Activated naive CD4-positive, alpha-beta T cell treated with anti-CD3 and anti-CD28 coated beads, Interleukin-2, amount 50 U/mL, for 24 hours (primary cell): ENCODE measurements at regions not wholly inside any gene's neighbourhood (a gene's known extent, or its start where the extent isn't known, plus 50 kb on each side); places are given as distances from the start of the nearest gene placed in this dataset.
"Not testable (repeated sequence)": the region's sequence is repeated elsewhere in the genome, so short reads cannot be mapped to it uniquely, and the experiment has no call there.

Experiments used
- H3K27ac Mint-ChIP-seq: one replicate; pipeline ENCODE4 v1.8.0; 2021; ENCODE audit warnings: mild to moderate bottlenecking, mixed read lengths
- H3K27me3 Mint-ChIP-seq: one replicate; pipeline ENCODE4 v1.8.0; 2021; ENCODE audit warnings: mixed read lengths
- H3K36me3 Mint-ChIP-seq: one replicate; pipeline ENCODE4 v1.8.0; 2021; ENCODE audit warnings: mixed read lengths
- H3K4me1 Mint-ChIP-seq: one replicate; pipeline ENCODE4 v1.8.0; 2021; ENCODE audit warnings: mixed read lengths
- H3K4me3 Mint-ChIP-seq: one replicate; pipeline ENCODE4 v1.8.0; 2021; ENCODE audit warnings: mild to moderate bottlenecking, mixed read lengths
- H3K9me3 Mint-ChIP-seq: one replicate; pipeline ENCODE4 v1.8.0; 2021; ENCODE audit warnings: mixed read lengths

DNA sequence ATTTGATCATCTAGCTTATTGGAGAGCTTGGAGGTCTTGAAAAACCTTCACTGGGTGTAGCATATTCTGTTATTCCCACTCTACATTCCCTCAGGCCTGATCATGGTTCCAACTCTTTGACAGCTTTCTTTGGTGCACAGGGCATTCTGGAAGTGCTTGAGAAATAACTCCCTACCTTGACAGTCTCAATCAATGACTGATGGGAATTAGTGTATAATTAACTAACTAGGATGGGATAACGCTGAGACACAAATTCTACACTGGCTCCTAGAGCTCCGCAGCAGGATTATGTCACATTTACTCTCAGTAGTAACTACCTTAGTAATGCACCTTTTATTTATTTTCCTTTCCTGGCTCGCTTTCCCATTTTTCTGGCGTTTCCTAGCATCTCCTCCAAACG is 236.4 kb downstream of the MAP2K6 start:
- Mint-ChIP-seq H3K4me3 (no peak overlapping the region), H3K9me3 (no peaks in the 10 kb centered on the region), H3K27me3 (no peaks in the 10 kb centered on the region), H3K4me1 (no peaks in the 10 kb centered on the region), H3K36me3 (no peaks in the 10 kb centered on the region), H3K27ac (no peak overlapping the region)

DNA sequence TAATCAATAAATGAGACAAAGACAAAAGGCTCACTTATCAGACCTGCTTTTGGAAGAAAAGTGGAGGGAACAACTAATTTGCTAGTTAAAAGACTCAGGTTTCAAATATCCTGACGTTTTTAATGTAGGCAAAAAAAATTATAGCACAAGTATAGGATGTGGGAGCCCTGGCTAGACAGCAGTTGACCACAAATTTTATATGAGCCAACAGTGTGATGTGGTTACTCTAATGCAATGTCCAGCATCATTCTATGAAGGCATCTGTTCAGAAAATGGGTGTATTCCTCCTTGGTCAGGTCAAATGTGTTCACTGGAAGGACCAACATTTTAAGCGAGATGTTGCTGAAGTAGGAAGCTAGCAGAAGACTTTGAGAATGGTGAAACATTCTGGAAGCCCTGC is 237.4 kb downstream of the MAP2K6 start:
- Mint-ChIP-seq H3K9me3 (no peaks in the 10 kb centered on the region), H3K27ac (no peak overlapping the region), H3K27me3 (no peaks in the 10 kb centered on the region), H3K4me1 (no peaks in the 10 kb centered on the region), H3K4me3 (no peak overlapping the region), H3K36me3 (no peaks in the 10 kb centered on the region)

DNA sequence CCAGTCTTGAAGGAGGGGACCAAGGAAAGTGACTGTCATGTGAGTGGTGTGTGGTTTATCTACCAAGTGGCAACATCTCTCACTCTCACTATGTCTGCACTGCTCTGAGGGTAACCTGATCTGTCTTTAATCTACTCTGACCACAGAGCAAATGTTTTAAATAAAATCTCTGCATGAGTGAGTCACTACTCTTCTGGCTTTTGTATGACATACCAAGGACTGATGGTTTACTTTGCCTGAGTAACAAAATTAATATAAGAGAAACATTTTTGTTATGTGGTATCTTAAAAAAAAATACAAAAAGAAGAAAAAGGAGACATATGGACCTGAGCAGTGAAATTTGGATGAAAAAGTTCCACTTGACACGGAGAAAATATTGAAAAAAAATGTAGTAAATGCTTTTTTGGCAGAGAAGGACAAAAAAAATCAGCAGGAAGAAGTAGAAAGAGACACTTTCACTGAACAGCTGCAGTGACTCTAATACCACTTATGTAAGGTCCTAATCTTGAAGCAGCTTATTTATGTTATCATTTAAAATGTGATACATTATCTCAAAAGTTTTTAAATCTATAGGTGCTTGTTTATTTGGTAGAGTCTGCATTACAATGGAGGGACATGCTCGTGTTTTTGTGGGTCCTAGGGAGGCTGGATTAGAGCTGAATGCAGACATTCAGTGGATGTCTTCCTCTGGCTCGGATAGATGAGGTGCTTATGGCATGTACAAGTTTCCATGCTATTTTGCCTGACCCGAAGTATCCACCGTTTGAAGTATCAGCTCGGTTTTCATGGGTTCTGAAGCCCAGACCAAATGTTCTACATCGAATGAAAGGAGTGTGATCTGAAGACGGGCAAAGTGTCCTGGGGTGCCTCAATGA is 240.7 kb downstream of the MAP2K6 start:
- Mint-ChIP-seq H3K4me1 (no peaks in the 10 kb centered on the region), H3K9me3 (peaks cover 4% of the 10 kb centered on the region), H3K36me3 (no peaks in the 10 kb centered on the region), H3K27ac (no peak overlapping the region), H3K4me3 (no peak overlapping the region), H3K27me3 (no peaks in the 10 kb centered on the region)

- H3K4me3 Mint-ChIP-seq: no peak overlapping the region
- H3K9me3 Mint-ChIP-seq: peaks cover 4% of the 10 kb centered on the region
- H3K27ac Mint-ChIP-seq: no peak overlapping the region
- H3K36me3 Mint-ChIP-seq: no peaks in the 10 kb centered on the region
- no peaks in the 10 kb centered on the region for H3K4me1 Mint-ChIP-seq
- H3K27me3 Mint-ChIP-seq: no peaks in the 10 kb centered on the region
Measured at GRCh38 chr17:69655902-69656301, 241.4 kb downstream of the MAP2K6 start.

- no peaks in the 10 kb centered on the region for H3K36me3 Mint-ChIP-seq
- no peaks in the 10 kb centered on the region for H3K4me1 Mint-ChIP-seq
- no peak overlapping the region for H3K4me3 Mint-ChIP-seq
- H3K27me3 Mint-ChIP-seq: no peaks in the 10 kb centered on the region
- no peak overlapping the region for H3K27ac Mint-ChIP-seq
- no peaks in the 10 kb centered on the region for H3K9me3 Mint-ChIP-seq
Measured at GRCh38 chr17:69669441-69670178, 255.1 kb downstream of the MAP2K6 start.

GRCh38 chr17:69672924-69673323 is 258.4 kb downstream of the MAP2K6 start:
- Mint-ChIP-seq H3K36me3 (no peaks in the 10 kb centered on the region), H3K9me3 (no peaks in the 10 kb centered on the region), H3K4me1 (no peaks in the 10 kb centered on the region), H3K27ac (no peak overlapping the region), H3K27me3 (no peaks in the 10 kb centered on the region), H3K4me3 (no peak overlapping the region)

DNA sequence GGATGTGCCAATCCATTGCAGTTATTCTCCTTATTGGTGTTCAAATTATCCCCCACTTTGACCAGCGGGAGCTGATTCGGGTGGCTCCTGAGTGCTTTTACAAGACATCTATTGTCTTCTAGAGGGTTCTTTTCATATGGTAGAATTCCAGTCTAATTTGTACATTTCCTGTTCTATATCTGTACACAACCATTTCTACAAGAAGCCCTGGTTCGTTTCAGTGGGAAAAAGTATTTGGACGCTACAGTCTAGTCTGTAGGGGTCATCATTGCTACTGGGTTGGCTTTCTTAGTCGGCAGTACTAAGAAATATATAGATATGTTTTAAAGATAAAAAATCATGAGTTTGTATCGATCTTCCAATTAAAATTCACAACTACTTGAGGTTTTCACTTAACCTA is 262.6 kb downstream of the MAP2K6 start:
- H3K9me3 Mint-ChIP-seq: no peaks in the 10 kb centered on the region
- no peak overlapping the region for H3K27ac Mint-ChIP-seq
- no peaks in the 10 kb centered on the region for H3K4me1 Mint-ChIP-seq
- H3K27me3 Mint-ChIP-seq: no peaks in the 10 kb centered on the region
- no peak overlapping the region for H3K4me3 Mint-ChIP-seq
- no peaks in the 10 kb centered on the region for H3K36me3 Mint-ChIP-seq

GRCh38 chr17:69678206-69678605 is 263.7 kb downstream of the MAP2K6 start:
- H3K4me3 Mint-ChIP-seq: no peak overlapping the region
- no peaks in the 10 kb centered on the region for H3K4me1 Mint-ChIP-seq
- H3K27ac Mint-ChIP-seq: no peak overlapping the region
- no peaks in the 10 kb centered on the region for H3K27me3 Mint-ChIP-seq
- no peaks in the 10 kb centered on the region for H3K36me3 Mint-ChIP-seq
- no peaks in the 10 kb centered on the region for H3K9me3 Mint-ChIP-seq

DNA sequence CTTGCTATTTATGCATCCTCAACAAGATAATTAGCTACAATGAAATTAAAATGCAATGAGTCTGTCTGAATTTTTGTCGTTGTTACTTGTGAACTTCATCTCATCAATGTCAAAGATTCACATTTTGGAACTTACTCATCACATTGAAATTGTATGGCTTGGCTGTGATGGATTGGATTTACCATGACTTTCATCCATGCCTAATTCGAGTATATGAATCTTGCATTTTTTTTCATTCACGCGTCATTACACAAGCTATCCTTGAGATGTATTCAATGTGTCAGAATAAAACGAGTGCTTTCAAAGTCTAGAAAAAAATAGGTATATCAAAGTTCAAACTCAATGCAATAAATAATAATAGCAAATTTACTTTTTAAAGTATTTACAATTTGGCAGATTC is 265.3 kb downstream of the MAP2K6 start:
- Mint-ChIP-seq H3K4me3 (no peak overlapping the region), H3K27ac (no peak overlapping the region), H3K9me3 (no peaks in the 10 kb centered on the region), H3K4me1 (no peaks in the 10 kb centered on the region), H3K36me3 (no peaks in the 10 kb centered on the region), H3K27me3 (no peaks in the 10 kb centered on the region)

DNA sequence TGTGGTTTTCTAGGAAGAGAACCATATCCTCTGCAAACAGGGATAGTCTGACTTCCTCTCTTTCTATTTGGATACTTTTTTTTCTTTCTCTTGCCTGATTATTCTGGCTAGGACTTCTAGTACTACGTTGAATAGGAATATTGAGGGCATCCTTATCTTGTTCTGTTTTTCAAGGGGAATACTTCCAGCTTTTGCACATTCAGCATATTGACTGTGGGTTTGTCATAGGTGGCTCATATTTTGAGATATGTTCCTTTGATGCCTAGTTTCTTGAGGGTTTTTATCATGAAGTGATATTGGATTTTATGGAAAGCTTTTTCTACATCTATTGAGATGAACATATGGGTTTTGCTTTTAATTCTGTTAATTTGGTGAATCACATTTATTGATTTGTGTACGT is 269.8 kb downstream of the MAP2K6 start:
- Mint-ChIP-seq H3K4me3 (no peak overlapping the region), H3K4me1 (no peaks in the 10 kb centered on the region), H3K27me3 (peaks cover 6% of the 10 kb centered on the region), H3K36me3 (no peaks in the 10 kb centered on the region), H3K27ac (no peak overlapping the region), H3K9me3 (peaks cover 7% of the 10 kb centered on the region)

DNA sequence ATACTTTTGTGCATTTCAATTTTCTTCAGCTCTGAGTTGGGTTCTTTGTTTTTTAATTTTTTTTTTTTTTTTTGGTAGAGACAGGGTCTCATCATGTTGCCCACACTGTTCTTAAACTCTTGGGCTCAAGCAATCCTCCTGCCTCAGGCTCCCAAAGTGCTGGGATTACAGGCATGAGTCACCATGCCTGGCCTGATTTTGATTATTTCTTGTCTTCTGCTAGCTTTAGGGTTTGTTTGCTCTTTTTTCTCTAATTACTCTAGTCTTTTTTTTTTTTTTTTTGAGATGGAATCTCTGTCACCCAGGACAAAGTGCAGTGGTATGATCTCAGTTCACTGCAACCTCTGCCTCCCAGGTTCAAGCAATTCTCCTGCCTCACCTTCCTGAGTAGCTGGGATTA is 270.7 kb downstream of the MAP2K6 start:
- not testable (repeated sequence) for H3K27ac Mint-ChIP-seq, H3K4me1 Mint-ChIP-seq, H3K4me3 Mint-ChIP-seq, H3K36me3 Mint-ChIP-seq, H3K27me3 Mint-ChIP-seq
- H3K9me3 Mint-ChIP-seq: peaks cover 14% of the 10 kb centered on the region

DNA sequence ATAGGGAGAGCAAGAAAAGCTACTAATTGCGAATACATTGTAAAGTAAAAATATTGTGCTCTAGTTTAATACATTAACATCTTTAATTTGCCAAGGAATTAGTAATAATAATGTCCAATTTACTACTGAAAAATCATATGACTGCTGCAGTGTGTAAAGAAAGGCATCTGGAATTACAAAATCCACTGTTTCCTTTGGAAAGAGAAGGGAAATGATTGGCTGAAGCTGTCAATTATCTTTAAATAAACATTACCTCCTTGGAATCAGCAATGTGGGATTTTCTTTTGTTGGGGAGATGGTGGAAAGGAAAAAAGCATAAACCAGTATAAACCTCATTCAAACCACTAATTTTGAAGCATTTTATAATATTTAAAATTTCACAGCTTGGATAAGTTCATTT is 276.0 kb downstream of the MAP2K6 start:
- peaks cover 8% of the 10 kb centered on the region for H3K27me3 Mint-ChIP-seq
- peaks cover 14% of the 10 kb centered on the region for H3K9me3 Mint-ChIP-seq
- no peaks in the 10 kb centered on the region for H3K36me3 Mint-ChIP-seq
- H3K4me3 Mint-ChIP-seq: no peak overlapping the region
- H3K4me1 Mint-ChIP-seq: no peaks in the 10 kb centered on the region
- H3K27ac Mint-ChIP-seq: no peak overlapping the region

DNA sequence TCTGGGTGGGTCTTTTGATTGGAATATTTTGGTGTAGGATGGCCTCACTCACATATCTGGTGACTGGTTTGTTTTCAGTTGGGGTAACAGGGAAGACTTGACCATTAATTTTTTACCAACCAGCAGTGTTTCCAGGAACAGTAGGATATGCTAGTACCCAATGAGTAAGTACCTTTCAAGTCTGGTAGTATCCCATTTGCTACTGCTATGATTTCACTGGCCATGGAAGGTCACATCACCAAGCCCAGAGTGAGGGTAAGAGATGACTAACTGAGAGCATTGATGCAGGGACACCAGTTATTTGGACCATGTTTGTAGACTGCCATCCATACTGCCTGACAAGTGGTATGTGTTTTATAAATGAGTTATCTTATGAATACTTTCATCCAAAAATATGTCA is 277.7 kb downstream of the MAP2K6 start:
- no peaks in the 10 kb centered on the region for H3K4me1 Mint-ChIP-seq
- no peak overlapping the region for H3K27ac Mint-ChIP-seq
- no peaks in the 10 kb centered on the region for H3K36me3 Mint-ChIP-seq
- peaks cover 10% of the 10 kb centered on the region for H3K9me3 Mint-ChIP-seq
- H3K4me3 Mint-ChIP-seq: no peak overlapping the region
- H3K27me3 Mint-ChIP-seq: peaks cover 6% of the 10 kb centered on the region

- Mint-ChIP-seq H3K4me1 (no peaks in the 10 kb centered on the region), H3K4me3 (no peak overlapping the region), H3K27me3 (peaks cover 1% of the 10 kb centered on the region), H3K27ac (no peak overlapping the region), H3K36me3 (peaks cover 2% of the 10 kb centered on the region), H3K9me3 (peaks cover 14% of the 10 kb centered on the region)
Measured at GRCh38 chr17:69695646-69696045, 281.1 kb downstream of the MAP2K6 start.

- Mint-ChIP-seq H3K4me1 (no peaks in the 10 kb centered on the region), H3K27me3 (peaks cover 1% of the 10 kb centered on the region), H3K9me3 (peaks cover 14% of the 10 kb centered on the region), H3K36me3 (peaks cover 2% of the 10 kb centered on the region), H3K4me3 (no peak overlapping the region), H3K27ac (no peak overlapping the region)
Measured at GRCh38 chr17:69696650-69697049, 282.2 kb downstream of the MAP2K6 start.

DNA sequence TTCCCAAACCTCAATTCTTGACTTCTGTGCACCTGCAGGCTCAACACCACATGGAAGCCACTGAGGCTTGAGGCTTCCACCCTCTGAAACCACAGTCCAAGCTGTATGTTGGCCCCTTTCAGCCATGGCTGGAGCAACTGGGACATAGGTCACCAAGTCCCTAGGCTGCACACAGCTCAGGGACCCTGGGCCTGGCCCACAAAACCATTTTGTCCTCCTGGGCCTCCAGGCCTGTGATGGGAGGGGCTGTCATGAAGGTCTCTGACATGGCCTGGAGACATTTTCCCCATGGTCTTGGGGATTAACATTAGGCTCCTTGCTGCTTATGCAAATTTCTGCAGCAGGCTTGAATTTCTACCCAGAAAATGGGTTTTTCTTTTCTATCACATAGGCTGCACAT is 283.9 kb downstream of the MAP2K6 start:
- H3K27ac Mint-ChIP-seq, H3K36me3 Mint-ChIP-seq, H3K4me1 Mint-ChIP-seq, H3K4me3 Mint-ChIP-seq, H3K27me3 Mint-ChIP-seq: not testable (repeated sequence)
- H3K9me3 Mint-ChIP-seq: peaks cover 14% of the 10 kb centered on the region
